ENCODE measurements at regions not wholly inside any gene's neighbourhood (a gene's known extent, or its start where the extent isn't known, plus 50 kb on each side); places are given as distances from the start of the nearest gene placed in this dataset.

DNA sequence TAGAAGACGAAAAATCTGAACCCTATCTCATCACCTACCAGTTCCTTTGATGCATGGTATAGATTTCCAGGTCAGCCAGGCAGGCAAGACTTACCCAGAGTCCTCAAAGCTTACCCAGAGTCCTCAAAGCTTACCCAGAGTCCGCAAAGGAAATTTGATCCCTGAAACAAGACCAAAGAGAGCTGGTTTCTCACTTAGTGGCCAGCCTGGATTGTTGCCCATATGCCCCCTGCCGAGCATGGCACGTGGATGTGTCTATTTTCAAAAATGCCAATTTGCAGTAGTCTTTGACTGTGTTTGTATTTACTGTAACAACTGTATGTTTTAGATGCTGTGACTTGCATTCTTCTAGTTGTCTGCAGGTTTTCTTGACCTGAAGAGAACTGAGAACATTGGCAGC is 120.2 kb upstream of the STARD3NL start:
- Histone ChIP-seq H3K4me2 (ENCODE audit: low read length) (no peak overlapping the region), H3K27ac (ENCODE audit: low read length) (no peak overlapping the region), H4K20me1 (ENCODE audit: insufficient read depth) (no peaks in the 10 kb centered on the region), H3K27me3 (ENCODE audit: insufficient read depth, low read depth, low read length) (no peaks in the 10 kb centered on the region), H3K9ac (ENCODE audit: low read length) (no peak overlapping the region), H3K4me3 (ENCODE audit: low read length) (no peak overlapping the region), H2AFZ (ENCODE audit: low read depth, low read length) (no peak overlapping the region), H3F3A (ENCODE audit: insufficient read depth, low read length, poor library complexity, severe bottlenecking) (no peaks in the 10 kb centered on the region), H3K36me3 (ENCODE audit: insufficient read depth, low read length) (no peaks in the 10 kb centered on the region), H3K9me3 (ENCODE audit: low read length) (no peaks in the 10 kb centered on the region), H3K79me2 (replicated peaks; ENCODE audit: insufficient read depth, low read length) (no peaks in the 10 kb centered on the region), H3K9me2 (ENCODE audit: insufficient read depth, low read length) (no peaks in the 10 kb centered on the region)
- TF ChIP-seq, protein P1, sequence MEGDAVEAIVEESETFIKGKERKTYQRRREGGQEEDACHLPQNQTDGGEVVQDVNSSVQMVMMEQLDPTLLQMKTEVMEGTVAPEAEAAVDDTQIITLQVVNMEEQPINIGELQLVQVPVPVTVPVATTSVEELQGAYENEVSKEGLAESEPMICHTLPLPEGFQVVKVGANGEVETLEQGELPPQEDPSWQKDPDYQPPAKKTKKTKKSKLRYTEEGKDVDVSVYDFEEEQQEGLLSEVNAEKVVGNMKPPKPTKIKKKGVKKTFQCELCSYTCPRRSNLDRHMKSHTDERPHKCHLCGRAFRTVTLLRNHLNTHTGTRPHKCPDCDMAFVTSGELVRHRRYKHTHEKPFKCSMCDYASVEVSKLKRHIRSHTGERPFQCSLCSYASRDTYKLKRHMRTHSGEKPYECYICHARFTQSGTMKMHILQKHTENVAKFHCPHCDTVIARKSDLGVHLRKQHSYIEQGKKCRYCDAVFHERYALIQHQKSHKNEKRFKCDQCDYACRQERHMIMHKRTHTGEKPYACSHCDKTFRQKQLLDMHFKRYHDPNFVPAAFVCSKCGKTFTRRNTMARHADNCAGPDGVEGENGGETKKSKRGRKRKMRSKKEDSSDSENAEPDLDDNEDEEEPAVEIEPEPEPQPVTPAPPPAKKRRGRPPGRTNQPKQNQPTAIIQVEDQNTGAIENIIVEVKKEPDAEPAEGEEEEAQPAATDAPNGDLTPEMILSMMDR (IDR thresholded peaks at IDR 0.05; ENCODE audit: poor library complexity, severe bottlenecking): no peak
- TF ChIP-seq TAF1 (IDR thresholded peaks at IDR 0.05; ENCODE audit: low read depth) (no peak), MXI1 (conservative IDR thresholded peaks at IDR 0.05; ENCODE audit: poor library complexity, severe bottlenecking) (no peak), EP300 (conservative IDR thresholded peaks at IDR 0.05; ENCODE audit: poor library complexity, severe bottlenecking) (no peak), POLR2AphosphoS5 (IDR thresholded peaks at IDR 0.05) (no peak), EZH2 (IDR thresholded peaks at IDR 0.05; ENCODE audit: borderline replicate concordance, insufficient read depth, low read length, poor library complexity, severe bottlenecking) (no peak), SMC3 (conservative IDR thresholded peaks at IDR 0.05; ENCODE audit: poor library complexity) (no peak), RAD21 (conservative IDR thresholded peaks at IDR 0.05) (no peak)
- TF ChIP-seq, protein P2, sequence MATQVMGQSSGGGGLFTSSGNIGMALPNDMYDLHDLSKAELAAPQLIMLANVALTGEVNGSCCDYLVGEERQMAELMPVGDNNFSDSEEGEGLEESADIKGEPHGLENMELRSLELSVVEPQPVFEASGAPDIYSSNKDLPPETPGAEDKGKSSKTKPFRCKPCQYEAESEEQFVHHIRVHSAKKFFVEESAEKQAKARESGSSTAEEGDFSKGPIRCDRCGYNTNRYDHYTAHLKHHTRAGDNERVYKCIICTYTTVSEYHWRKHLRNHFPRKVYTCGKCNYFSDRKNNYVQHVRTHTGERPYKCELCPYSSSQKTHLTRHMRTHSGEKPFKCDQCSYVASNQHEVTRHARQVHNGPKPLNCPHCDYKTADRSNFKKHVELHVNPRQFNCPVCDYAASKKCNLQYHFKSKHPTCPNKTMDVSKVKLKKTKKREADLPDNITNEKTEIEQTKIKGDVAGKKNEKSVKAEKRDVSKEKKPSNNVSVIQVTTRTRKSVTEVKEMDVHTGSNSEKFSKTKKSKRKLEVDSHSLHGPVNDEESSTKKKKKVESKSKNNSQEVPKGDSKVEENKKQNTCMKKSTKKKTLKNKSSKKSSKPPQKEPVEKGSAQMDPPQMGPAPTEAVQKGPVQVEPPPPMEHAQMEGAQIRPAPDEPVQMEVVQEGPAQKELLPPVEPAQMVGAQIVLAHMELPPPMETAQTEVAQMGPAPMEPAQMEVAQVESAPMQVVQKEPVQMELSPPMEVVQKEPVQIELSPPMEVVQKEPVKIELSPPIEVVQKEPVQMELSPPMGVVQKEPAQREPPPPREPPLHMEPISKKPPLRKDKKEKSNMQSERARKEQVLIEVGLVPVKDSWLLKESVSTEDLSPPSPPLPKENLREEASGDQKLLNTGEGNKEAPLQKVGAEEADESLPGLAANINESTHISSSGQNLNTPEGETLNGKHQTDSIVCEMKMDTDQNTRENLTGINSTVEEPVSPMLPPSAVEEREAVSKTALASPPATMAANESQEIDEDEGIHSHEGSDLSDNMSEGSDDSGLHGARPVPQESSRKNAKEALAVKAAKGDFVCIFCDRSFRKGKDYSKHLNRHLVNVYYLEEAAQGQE (IDR thresholded peaks at IDR 0.05; ENCODE audit: borderline replicate concordance): no peak

DNA sequence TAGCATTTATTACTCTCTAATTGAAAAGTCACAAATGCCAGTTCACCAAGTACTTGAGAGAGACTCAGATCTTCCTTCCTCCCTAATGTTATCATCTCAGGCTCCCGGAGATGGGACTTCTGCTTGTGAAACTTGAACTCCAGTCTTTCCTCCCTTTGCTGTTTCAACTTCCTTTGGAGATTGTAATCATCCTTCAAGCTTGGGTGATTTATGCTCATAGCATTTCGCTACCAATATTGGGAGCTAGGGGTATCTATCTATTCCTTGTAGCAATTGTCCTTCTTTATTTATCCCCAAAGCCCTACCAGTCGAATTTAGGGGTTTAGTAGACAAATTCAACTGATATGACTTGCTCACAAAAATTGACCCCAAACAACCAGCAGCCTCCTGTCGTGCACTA is 117.9 kb upstream of the STARD3NL start:
- no peak overlapping the region for H2AFZ ChIP-seq (ENCODE audit: low read depth, low read length)

More for the DNA sequence above, 117.9 kb upstream of the STARD3NL start:
- Histone ChIP-seq H3K4me2 (ENCODE audit: low read length) (no peak overlapping the region), H3K27ac (ENCODE audit: low read length) (no peak overlapping the region), H4K20me1 (ENCODE audit: insufficient read depth) (no peaks in the 10 kb centered on the region), H3K4me3 (ENCODE audit: low read length) (no peak overlapping the region), H3K36me3 (ENCODE audit: insufficient read depth, low read length) (no peaks in the 10 kb centered on the region), H3K9me2 (ENCODE audit: insufficient read depth, low read length) (no peaks in the 10 kb centered on the region), H3K79me2 (replicated peaks; ENCODE audit: insufficient read depth, low read length) (no peaks in the 10 kb centered on the region), H3K9ac (ENCODE audit: low read length) (no peak overlapping the region), H3K27me3 (ENCODE audit: insufficient read depth, low read depth, low read length) (no peaks in the 10 kb centered on the region), H3K9me3 (ENCODE audit: low read length) (no peaks in the 10 kb centered on the region), H3F3A (ENCODE audit: insufficient read depth, low read length, poor library complexity, severe bottlenecking) (no peaks in the 10 kb centered on the region)
- TF ChIP-seq TAF1 (IDR thresholded peaks at IDR 0.05; ENCODE audit: low read depth): no peak
- TF ChIP-seq EZH2 (IDR thresholded peaks at IDR 0.05; ENCODE audit: borderline replicate concordance, insufficient read depth, low read length, poor library complexity, severe bottlenecking): no peak
- no peak for TF ChIP-seq POLR2AphosphoS5 (IDR thresholded peaks at IDR 0.05)
- no peak for TF ChIP-seq MXI1 (conservative IDR thresholded peaks at IDR 0.05; ENCODE audit: poor library complexity, severe bottlenecking)
- TF ChIP-seq RAD21 (conservative IDR thresholded peaks at IDR 0.05): no peak
- TF ChIP-seq, protein P2 (IDR thresholded peaks at IDR 0.05; ENCODE audit: borderline replicate concordance): no peak
- TF ChIP-seq EP300 (conservative IDR thresholded peaks at IDR 0.05; ENCODE audit: poor library complexity, severe bottlenecking): no peak
- no peak for TF ChIP-seq SMC3 (conservative IDR thresholded peaks at IDR 0.05; ENCODE audit: poor library complexity)
- TF ChIP-seq, protein P1 (IDR thresholded peaks at IDR 0.05; ENCODE audit: poor library complexity, severe bottlenecking): no peak

Data from neural cell (in vitro differentiated cells).